ENCODE measurements at regions not wholly inside any gene's neighbourhood (a gene's known extent, or its start where the extent isn't known, plus 50 kb on each side); places are given as distances from the start of the nearest gene placed in this dataset.

GRCh38 chr18:34525244-34525643 is 184.9 kb upstream of the DTNA start:
- TF ChIP-seq CTCF (IDR thresholded peaks at IDR 0.05) = no peak
- no peak for TF ChIP-seq POLR2A (IDR thresholded peaks at IDR 0.05; ENCODE audit: low read depth)

All from esophagus muscularis mucosa (tissue), 3 donors.